BJ (cell line): ENCODE measurements at regions not wholly inside any gene's neighbourhood (a gene's known extent, or its start where the extent isn't known, plus 50 kb on each side); places are given as distances from the start of the nearest gene placed in this dataset.

Experiments used
- CTCF ChIA-PET: fragments of 350-600 bp; formaldehyde crosslinking; extraction: SDS; loops from one replicate; lab custom pipeline; 2021; ENCODE audit warnings: antibody characterized with exemption, inconsistent platforms; lab: Yijun Ruan, JAX
- POLR2A ChIA-PET: fragments of 300-600 bp; sonication (Branson Sonifier 250); formaldehyde crosslinking; extraction: SDS; loops from one replicate; lab custom pipeline; 2021; ENCODE audit warnings: antibody characterized with exemption; lab: Charles Lee
- DNase-seq: peaks from one replicate; pipeline ENCODE4 v3.0.0-alpha.2; 2011; ENCODE audit warnings: low read depth
- H3K27me3 ChIP-seq: 2 replicates; pipeline ENCODE4 v1.6.0; 2011; ENCODE audit warnings: low read length; ENCODE audit not compliant: control insufficient read depth, insufficient read depth
- H3K36me3 ChIP-seq: 2 replicates; pipeline ENCODE4 v1.5.1; 2011; ENCODE audit warnings: low read length; ENCODE audit not compliant: control insufficient read depth, insufficient read depth
- H3K4me3 ChIP-seq: 2 replicates; pipeline ENCODE4 v1.5.1; 2011; ENCODE audit warnings: low read depth, mild to moderate bottlenecking, control low read depth, low read length
- CTCF ChIP-seq: IDR thresholded peaks from 2 replicates; pipeline ENCODE4 v1.5.1; 2011; ENCODE audit warnings: low read depth, mild to moderate bottlenecking, control low read depth, inconsistent platforms, low read length, moderate library complexity; ENCODE audit not compliant: insufficient read depth

GRCh38 chr3:135779590-135780235 is 185.8 kb upstream of the PPP2R3A start:
- Histone ChIP-seq H3K27me3 (no peaks in the 10 kb centered on the region), H3K4me3 (no peak overlapping the region), H3K36me3 (no peaks in the 10 kb centered on the region)
- CTCF ChIA-PET, result interaction anchor here (1.3 kb wide), 1 partner anchor 10 kb away, joined by 3 read pairs; no protein-coding TSS in a partner anchor
- no peak for TF ChIP-seq CTCF
- POLR2A ChIA-PET, result no interaction called here
- DNase-seq, result no peak

- no peak for TF ChIP-seq CTCF
- Histone ChIP-seq H3K36me3 (no peaks in the 10 kb centered on the region), H3K4me3 (no peak overlapping the region), H3K27me3 (no peaks in the 10 kb centered on the region)
- ChIA-PET POLR2A (no interaction called here), CTCF (no interaction called here)
- no peak for DNase-seq
Observed at GRCh38 chr3:135781026-135781815, 184.3 kb upstream of the PPP2R3A start.

GRCh38 chr3:135784557-135784956 is 181.0 kb upstream of the PPP2R3A start:
- ChIA-PET CTCF (interaction anchor here (0.6 kb wide), 1 partner anchor 268 kb away, joined by 3 read pairs; no protein-coding TSS in a partner anchor), POLR2A (no interaction called here)
- Histone ChIP-seq H3K27me3 (no peaks in the 10 kb centered on the region), H3K4me3 (no peak overlapping the region), H3K36me3 (no peaks in the 10 kb centered on the region)
- DNase-seq, result no peak
- no peak for TF ChIP-seq CTCF

- TF ChIP-seq CTCF, result no peak
- CTCF ChIA-PET, result no interaction called here
- POLR2A ChIA-PET, result no interaction called here
Observed at GRCh38 chr3:135788146-135788545, 177.4 kb upstream of the PPP2R3A start.

GRCh38 chr3:135788978-135789377 is 176.6 kb upstream of the PPP2R3A start:
- no peaks in the 10 kb centered on the region for H3K27me3 ChIP-seq
- ChIA-PET POLR2A (no interaction called here), CTCF (interaction anchor here (0.6 kb wide), 1 partner anchor 39 kb away, joined by 3 read pairs; no protein-coding TSS in a partner anchor)
- TF ChIP-seq CTCF, result no peak
- no peak for DNase-seq
- H3K36me3 ChIP-seq, result no peaks in the 10 kb centered on the region
- H3K4me3 ChIP-seq, result no peak overlapping the region

More at GRCh38 chr3:135788146-135788545, 177.4 kb upstream of the PPP2R3A start:
- Histone ChIP-seq H3K4me3 (no peak overlapping the region), H3K27me3 (no peaks in the 10 kb centered on the region), H3K36me3 (no peaks in the 10 kb centered on the region)
- DNase-seq, result no peak
